Prostate gland (tissue), 2 donors: ENCODE measurements at regions not wholly inside any gene's neighbourhood (a gene's known extent, or its start where the extent isn't known, plus 50 kb on each side); places are given as distances from the start of the nearest gene placed in this dataset.

ENCODE experiments used
- DNase-seq: peaks from one replicate; pipeline ENCODE4 v3.0.0-alpha.2; 2019; ENCODE audit warnings: low spot score
- H3K27ac ChIP-seq, 2 donors: fragments of 200-600 bp; sonication (generic); 2 replicates each; pipeline ENCODE4 v1.5.1; 2017 to 2019
- H3K27me3 ChIP-seq: fragments of 200-600 bp; sonication (generic); replicated peaks from 2 replicates; pipeline ENCODE4 v1.5.1; 2019; ENCODE audit not compliant: insufficient read depth
- H3K36me3 ChIP-seq, 2 donors: fragments of 200-600 bp; sonication (generic); 1 replicate in 1 of 2; 2 replicates in 1 of 2; pipeline versions ENCODE4 v1.5.1 to v1.8.1; 2017 to 2019
- H3K4me1 ChIP-seq: fragments of 200-600 bp; sonication (generic); replicated peaks from 2 replicates; pipeline ENCODE4 v1.5.1; 2019
- H3K4me3 ChIP-seq, 2 donors: fragments of 200-600 bp; sonication (generic); 2 replicates each; pipeline ENCODE4 v1.5.1; 2017 to 2019
- H3K9me3 ChIP-seq: fragments of 200-600 bp; sonication (generic); 2 replicates; pipeline ENCODE4 v1.5.1; 2017
- POLR2A ChIP-seq: fragments of 450-650 bp; IDR thresholded peaks from one replicate; pipeline ENCODE4 v1.6.1; 2016; ENCODE audit warnings: antibody characterized with exemption, mild to moderate bottlenecking
- POLR2AphosphoS5 ChIP-seq: sonication (generic); formaldehyde crosslinking; IDR thresholded peaks from one replicate; pipeline ENCODE4 v1.6.1; 2017; ENCODE audit warnings: antibody characterized with exemption
- WGBS: methylation state at CpG from one replicate; pipeline ENCODE4 v1.1.5; 2018; 5-methylcytosine and 5-hydroxymethylcytosine counted together
- intact Hi-C: fragments of 100-400 bp; cut with DNase I; formaldehyde crosslinking; loops from one replicate; pipeline ENCODE4 v1.14.2; 2022
- TF ChIP-seq, protein P1 (sequence below), 4 experiments: fragments of 200-600 bp in 2 of 4; fragments of 450-650 bp in 2 of 4; sonication (generic) in 2 of 4; IDR thresholded peaks; 1 replicate in 3 of 4; 2 replicates in 1 of 4; pipeline ENCODE4 v1.5.1; 2016 to 2019; ENCODE audit warnings: antibody characterized with exemption in 4 of 4, mild to moderate bottlenecking in 2 of 4, moderate library complexity in 2 of 4

DNA sequence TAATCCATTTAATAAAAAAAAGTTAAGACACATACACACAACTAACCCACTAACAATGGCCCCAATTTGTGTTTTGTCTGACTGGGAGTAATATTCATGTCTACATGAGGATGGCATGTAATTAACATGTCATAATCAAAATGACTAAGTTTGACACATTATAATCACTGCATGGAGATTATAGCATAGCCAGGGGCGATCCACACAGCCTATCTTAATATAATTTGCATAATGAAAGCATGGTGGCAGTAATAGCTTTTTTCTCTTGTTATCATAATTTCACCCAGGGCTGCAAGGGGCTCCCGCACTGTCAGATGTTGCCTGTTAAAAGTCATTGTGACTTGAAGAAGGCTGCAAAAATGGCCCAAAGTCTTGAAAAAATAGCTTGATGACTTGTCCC, 243.7 kb downstream of the SMAD2 start:
- 80% methylated on average over 2 of the region's 2 CpGs for WGBS
- no peaks in the 10 kb centered on the region for H3K9me3 ChIP-seq
- no peaks in the 10 kb centered on the region for H3K4me1 ChIP-seq
- TF ChIP-seq, protein P1, sequence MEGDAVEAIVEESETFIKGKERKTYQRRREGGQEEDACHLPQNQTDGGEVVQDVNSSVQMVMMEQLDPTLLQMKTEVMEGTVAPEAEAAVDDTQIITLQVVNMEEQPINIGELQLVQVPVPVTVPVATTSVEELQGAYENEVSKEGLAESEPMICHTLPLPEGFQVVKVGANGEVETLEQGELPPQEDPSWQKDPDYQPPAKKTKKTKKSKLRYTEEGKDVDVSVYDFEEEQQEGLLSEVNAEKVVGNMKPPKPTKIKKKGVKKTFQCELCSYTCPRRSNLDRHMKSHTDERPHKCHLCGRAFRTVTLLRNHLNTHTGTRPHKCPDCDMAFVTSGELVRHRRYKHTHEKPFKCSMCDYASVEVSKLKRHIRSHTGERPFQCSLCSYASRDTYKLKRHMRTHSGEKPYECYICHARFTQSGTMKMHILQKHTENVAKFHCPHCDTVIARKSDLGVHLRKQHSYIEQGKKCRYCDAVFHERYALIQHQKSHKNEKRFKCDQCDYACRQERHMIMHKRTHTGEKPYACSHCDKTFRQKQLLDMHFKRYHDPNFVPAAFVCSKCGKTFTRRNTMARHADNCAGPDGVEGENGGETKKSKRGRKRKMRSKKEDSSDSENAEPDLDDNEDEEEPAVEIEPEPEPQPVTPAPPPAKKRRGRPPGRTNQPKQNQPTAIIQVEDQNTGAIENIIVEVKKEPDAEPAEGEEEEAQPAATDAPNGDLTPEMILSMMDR (IDR thresholded peaks at IDR 0.05), result no peak
- TF ChIP-seq POLR2AphosphoS5 (no peak), POLR2A (no peak)
- no peaks in the 10 kb centered on the region for H3K36me3 ChIP-seq
- intact Hi-C loops, result no loop called here
- H3K4me3 ChIP-seq, result no peak overlapping the region
- H3K27ac ChIP-seq, result no peak overlapping the region
- no peak for DNase-seq
- H3K27me3 ChIP-seq, result no peaks in the 10 kb centered on the region

DNA sequence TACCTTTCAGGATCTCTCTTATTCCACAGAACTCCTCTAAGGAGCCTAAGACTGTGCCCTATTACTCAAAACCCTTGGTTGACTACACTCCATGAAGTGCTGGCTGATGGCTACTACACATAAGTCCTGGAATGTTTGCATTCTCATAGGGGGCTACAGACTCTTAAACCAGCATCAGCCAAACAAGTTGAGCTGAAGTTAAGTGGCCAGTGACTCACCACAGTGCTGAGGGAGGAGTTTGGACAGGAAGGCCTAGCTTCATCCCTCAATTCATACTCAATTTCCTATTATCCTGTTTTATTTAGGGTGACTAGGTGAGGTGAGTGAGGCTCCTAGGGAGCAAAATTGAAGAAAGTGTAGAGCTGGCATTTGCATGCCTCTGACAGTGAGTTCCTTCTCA, 246.7 kb downstream of the SMAD2 start:
- TF ChIP-seq POLR2AphosphoS5, result no peak
- TF ChIP-seq, protein P1 (IDR thresholded peaks at IDR 0.05), result no peak
- TF ChIP-seq POLR2A, result no peak
- no peak overlapping the region for H3K27ac ChIP-seq
- no peak overlapping the region for H3K4me3 ChIP-seq
- intact Hi-C loops, result no loop called here
- H3K4me1 ChIP-seq, result no peaks in the 10 kb centered on the region
- no peaks in the 10 kb centered on the region for H3K36me3 ChIP-seq
- no peaks in the 10 kb centered on the region for H3K27me3 ChIP-seq
- no peak for DNase-seq
- H3K9me3 ChIP-seq, result no peaks in the 10 kb centered on the region

DNA sequence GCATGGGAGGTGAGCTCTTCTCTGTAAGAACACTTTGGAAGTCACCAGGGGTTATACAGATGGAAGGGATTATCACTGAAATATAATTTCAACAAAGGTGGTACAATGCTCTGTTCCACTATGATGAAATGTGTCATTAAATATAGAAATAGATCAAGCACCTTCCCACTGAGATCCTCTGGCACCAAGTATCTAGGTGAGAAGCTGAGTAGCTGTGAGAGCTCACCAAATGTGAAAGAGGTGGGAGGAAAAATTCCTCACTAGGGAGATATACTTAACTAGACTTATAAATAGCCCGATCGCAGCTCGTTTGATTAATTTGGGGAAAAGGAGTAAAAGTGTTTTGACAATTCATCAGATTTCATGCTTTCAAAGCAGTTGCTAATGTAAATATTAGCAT, 247.6 kb downstream of the SMAD2 start:
- no peak overlapping the region for H3K27ac ChIP-seq
- intact Hi-C loops, result no loop called here
- WGBS, result 57% methylated on average over 3 of the region's 3 CpGs
- H3K27me3 ChIP-seq, result no peaks in the 10 kb centered on the region
- TF ChIP-seq, protein P1 (IDR thresholded peaks at IDR 0.05), result no peak
- TF ChIP-seq POLR2A (no peak), POLR2AphosphoS5 (no peak)
- no peaks in the 10 kb centered on the region for H3K4me1 ChIP-seq
- H3K36me3 ChIP-seq, result no peaks in the 10 kb centered on the region
- no peak overlapping the region for H3K4me3 ChIP-seq
- H3K9me3 ChIP-seq, result no peaks in the 10 kb centered on the region
- no peak for DNase-seq

DNA sequence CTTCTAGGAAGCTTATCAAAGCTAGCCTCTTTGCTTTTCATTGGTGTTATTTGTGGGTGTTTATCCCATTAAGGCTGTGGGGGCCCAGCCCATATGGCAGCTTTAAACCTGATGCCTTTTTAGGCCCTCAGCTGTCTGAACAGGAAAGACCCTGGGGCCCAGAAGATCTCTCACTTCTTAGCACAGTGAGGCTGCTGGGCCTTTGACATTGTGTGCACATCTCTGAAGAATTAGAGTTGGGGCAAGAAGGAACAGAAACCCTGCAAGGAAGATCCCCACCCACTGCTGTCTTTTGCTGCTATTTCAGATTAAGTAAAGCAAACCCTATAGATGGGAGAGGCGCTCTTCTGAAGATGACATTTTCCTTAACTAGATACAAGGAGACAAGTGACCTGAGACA, 250.0 kb downstream of the SMAD2 start:
- TF ChIP-seq POLR2A, result no peak
- no peak for TF ChIP-seq POLR2AphosphoS5
- TF ChIP-seq, protein P1 (IDR thresholded peaks at IDR 0.05), result no peak
- no peaks in the 10 kb centered on the region for H3K27me3 ChIP-seq
- H3K36me3 ChIP-seq, result no peaks in the 10 kb centered on the region
- H3K27ac ChIP-seq, result no peak overlapping the region
- intact Hi-C loops, result no loop called here
- no peaks in the 10 kb centered on the region for H3K9me3 ChIP-seq
- no peak for DNase-seq
- no peaks in the 10 kb centered on the region for H3K4me1 ChIP-seq
- WGBS, result 83% methylated on average over 1 of the region's 1 CpG
- H3K4me3 ChIP-seq, result no peak overlapping the region

DNA sequence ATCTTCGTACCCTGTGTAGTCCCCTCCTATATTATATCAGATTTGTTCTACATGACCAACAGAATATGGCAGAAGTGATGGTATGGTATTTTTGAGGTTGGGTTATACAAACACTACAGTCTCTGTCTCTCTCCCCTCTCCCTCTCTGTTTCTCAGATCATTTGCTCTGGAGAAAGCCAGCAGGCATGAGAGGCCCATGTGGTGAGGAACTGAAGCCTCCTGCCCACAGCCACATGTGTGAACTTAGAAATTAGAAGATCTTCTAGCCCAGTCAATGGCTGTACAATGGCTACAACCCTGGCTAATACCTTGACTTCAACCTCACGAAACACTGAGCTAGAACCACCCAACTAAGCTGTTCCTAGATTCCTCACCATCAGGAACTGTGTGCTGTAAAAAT, 250.6 kb downstream of the SMAD2 start:
- H3K4me1 ChIP-seq, result no peaks in the 10 kb centered on the region
- H3K27ac ChIP-seq, result no peak overlapping the region
- H3K36me3 ChIP-seq, result no peaks in the 10 kb centered on the region
- 80% methylated on average over 2 of the region's 2 CpGs for WGBS
- H3K4me3 ChIP-seq, result no peak overlapping the region
- no peaks in the 10 kb centered on the region for H3K27me3 ChIP-seq
- no peak for DNase-seq
- intact Hi-C loops, result no loop called here
- TF ChIP-seq, protein P1 (IDR thresholded peaks at IDR 0.05), result no peak
- no peak for TF ChIP-seq POLR2AphosphoS5
- no peak for TF ChIP-seq POLR2A
- no peaks in the 10 kb centered on the region for H3K9me3 ChIP-seq
